Psoas muscle (tissue), 7 donors: ENCODE measurements at regions not wholly inside any gene's neighbourhood (a gene's known extent, or its start where the extent isn't known, plus 50 kb on each side); places are given as distances from the start of the nearest gene placed in this dataset.

Source experiments
- ATAC-seq, 4 donors: fragments of 200-7000 bp; cut with Tn5 transposase; one replicate each; pipeline ENCODE4 v1.9.1; 2020; ENCODE audit warnings: moderate library complexity in 3 of 4, mild to moderate bottlenecking in 2 of 4
- DNase-seq, 2 donors: peaks; one replicate each; pipeline ENCODE4 v3.0.0-alpha.2; 2020
- H3K27ac ChIP-seq: fragments of 200-600 bp; one replicate; pipeline ENCODE4 v1.8.0; 2022
- H3K27me3 ChIP-seq, 3 donors: fragments of 200-600 bp in 1 of 3; one replicate each; pipeline versions ENCODE4 v1.6.1 to v1.8.0; 2013 to 2022; ENCODE audit warnings: low read length in 2 of 3, mild to moderate bottlenecking in 2 of 3, moderate library complexity in 1 of 3; ENCODE audit not compliant: insufficient read depth in 3 of 3
- H3K36me3 ChIP-seq, 2 donors: fragments of 200-600 bp in 1 of 2; one replicate each; pipeline versions ENCODE4 v1.6.1 to v1.8.0; 2013 to 2022; ENCODE audit warnings: low read depth in 1 of 2, mild to moderate bottlenecking in 1 of 2, moderate library complexity in 1 of 2; ENCODE audit not compliant: insufficient read depth in 1 of 2
- H3K4me1 ChIP-seq: fragments of 200-600 bp; one replicate; pipeline ENCODE4 v1.8.0; 2022
- H3K4me3 ChIP-seq: fragments of 200-600 bp; one replicate; pipeline ENCODE4 v1.8.0; 2022; ENCODE audit warnings: mild to moderate bottlenecking
- H3K9me3 ChIP-seq: fragments of 200-600 bp; one replicate; pipeline ENCODE4 v1.8.0; 2022
- WGBS, 3 donors: extraction: QIAGEN DNeasy Blood & Tissue Kit; methylation state at CpG; one replicate each; pipeline versions ENCODE4 v1.1.6 to v1.1.7; 2013; 5-methylcytosine and 5-hydroxymethylcytosine counted together
- intact Hi-C, 2 donors: fragments of 100-400 bp; cut with DNase I; formaldehyde crosslinking; loops; one replicate each; pipeline versions ENCODE4 v1.11.0 to v1.14.2; 2022
- TF ChIP-seq, protein P1 (sequence below): fragments of 200-600 bp; IDR thresholded peaks from one replicate; pipeline ENCODE4 v1.8.0; 2022; ENCODE audit warnings: antibody characterized with exemption
- donor health status: healthy with polysubstance abuse.
- donor health status: DM: no; HTN: no; CAD: no; lungs with moderate emphysema.
- donor health status: Bipolar disorder and iron deficiency.
- donor health status: healthy.
- donor health status: DM: yes; HTN: yes; CAD: no.
- donor health status: DM: no; HTN: no; CAD: no.
- donor health status: DM: yes; HTN: yes; CAD: no.

DNA sequence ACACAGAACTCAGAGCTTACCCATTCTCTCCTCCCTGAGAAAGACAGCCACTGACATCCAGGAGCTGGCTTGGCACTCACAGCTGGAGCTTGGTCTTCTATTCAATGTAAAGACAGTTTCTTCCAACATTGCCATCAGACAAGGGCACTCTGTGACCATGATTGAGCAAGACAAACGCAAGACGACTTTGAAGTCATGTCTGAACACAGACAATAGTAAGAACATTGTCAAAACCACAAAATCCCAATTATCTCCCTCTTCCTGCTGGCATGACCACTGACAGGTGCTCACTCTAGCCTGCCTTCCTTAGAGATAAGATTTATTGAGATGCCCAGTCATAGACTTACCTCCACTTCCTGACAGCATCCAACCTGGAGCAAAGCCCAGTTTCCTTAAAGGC lies 328.0 kb downstream of the MSX2 start:
- 47 to 66% (median 65%) methylated on average over 2 of the region's 2 CpGs for WGBS, 3 donors
- H3K9me3 ChIP-seq, result no peaks in the 10 kb centered on the region
- no peaks in the 10 kb centered on the region for H3K36me3 ChIP-seq
- TF ChIP-seq, protein P1, sequence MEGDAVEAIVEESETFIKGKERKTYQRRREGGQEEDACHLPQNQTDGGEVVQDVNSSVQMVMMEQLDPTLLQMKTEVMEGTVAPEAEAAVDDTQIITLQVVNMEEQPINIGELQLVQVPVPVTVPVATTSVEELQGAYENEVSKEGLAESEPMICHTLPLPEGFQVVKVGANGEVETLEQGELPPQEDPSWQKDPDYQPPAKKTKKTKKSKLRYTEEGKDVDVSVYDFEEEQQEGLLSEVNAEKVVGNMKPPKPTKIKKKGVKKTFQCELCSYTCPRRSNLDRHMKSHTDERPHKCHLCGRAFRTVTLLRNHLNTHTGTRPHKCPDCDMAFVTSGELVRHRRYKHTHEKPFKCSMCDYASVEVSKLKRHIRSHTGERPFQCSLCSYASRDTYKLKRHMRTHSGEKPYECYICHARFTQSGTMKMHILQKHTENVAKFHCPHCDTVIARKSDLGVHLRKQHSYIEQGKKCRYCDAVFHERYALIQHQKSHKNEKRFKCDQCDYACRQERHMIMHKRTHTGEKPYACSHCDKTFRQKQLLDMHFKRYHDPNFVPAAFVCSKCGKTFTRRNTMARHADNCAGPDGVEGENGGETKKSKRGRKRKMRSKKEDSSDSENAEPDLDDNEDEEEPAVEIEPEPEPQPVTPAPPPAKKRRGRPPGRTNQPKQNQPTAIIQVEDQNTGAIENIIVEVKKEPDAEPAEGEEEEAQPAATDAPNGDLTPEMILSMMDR, result no peak
- ATAC-seq, result no peak
- no peak overlapping the region for H3K27ac ChIP-seq
- no peak overlapping the region for H3K4me3 ChIP-seq
- intact Hi-C loops, result no loop called here
- no peak for DNase-seq
- no peaks in the 10 kb centered on the region for H3K4me1 ChIP-seq
- no peaks in the 10 kb centered on the region for H3K27me3 ChIP-seq

DNA sequence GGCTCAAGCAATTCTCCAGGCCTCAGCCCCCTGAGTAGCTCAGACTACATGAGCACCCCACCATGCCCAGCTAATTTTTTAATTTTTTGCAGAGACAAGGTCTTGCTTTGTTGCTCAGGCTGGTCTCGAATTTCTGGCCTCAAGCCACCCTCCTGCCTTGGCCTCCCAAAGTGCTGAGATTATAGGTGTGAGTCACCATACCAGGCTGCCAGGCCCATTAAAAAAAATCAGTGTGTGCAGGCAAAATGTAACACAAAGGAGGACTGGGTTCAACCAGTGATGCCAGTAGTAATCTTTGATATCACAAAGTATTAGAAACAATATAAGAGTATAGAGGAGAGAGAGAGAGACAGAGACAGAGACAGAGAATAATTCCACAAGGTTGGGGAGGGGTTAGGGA lies 322.7 kb downstream of the MSX2 start:
- 19 to 38% (median 30%) methylated on average over 1 of the region's 1 CpG for WGBS, 3 donors
- Histone ChIP-seq H3K4me1 (no peaks in the 10 kb centered on the region), H3K27me3 (peaks cover 0 to 2% (median 0%) of the 10 kb centered on the region in 3 donors), H3K4me3 (no peak overlapping the region), H3K9me3 (no peaks in the 10 kb centered on the region), H3K27ac (no peak overlapping the region), H3K36me3 (no peaks in the 10 kb centered on the region)
- ATAC-seq (no peak), DNase-seq (no peak)
- TF ChIP-seq, protein P1, result no peak
- intact Hi-C loops, result no loop called here

DNA sequence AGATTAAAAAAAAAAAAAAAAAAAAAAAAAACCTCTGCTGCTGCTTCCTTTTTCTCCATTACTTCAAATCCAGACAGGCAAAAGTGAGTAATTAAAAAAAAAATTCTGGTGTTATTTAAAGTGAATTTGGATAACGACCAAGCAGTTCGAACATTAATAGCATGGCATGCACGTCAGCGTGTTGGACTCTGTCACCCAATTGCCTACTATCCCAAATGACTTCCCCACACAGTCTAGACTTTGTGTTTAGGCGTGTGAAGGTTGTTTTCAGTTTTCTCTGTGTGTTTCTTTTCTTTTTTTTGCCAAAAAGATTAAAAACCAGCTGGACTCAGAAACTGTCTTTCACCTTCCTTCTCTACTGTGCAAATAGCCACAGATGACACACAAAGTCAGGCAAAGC lies 321.4 kb downstream of the MSX2 start:
- H3K27me3 ChIP-seq, result peaks cover 0 to 2% (median 0%) of the 10 kb centered on the region in 3 donors
- H3K4me3 ChIP-seq, result no peak overlapping the region
- DNase-seq (no peak), ATAC-seq (no peak)
- H3K4me1 ChIP-seq, result no peaks in the 10 kb centered on the region
- H3K9me3 ChIP-seq, result no peaks in the 10 kb centered on the region
- TF ChIP-seq, protein P1, result no peak
- H3K27ac ChIP-seq, result no peak overlapping the region
- no peaks in the 10 kb centered on the region for H3K36me3 ChIP-seq
- WGBS, 3 donors, result 44 to 66% (median 47%) methylated on average over 5 of the region's 5 CpGs
- intact Hi-C loops, result no loop called here

DNA sequence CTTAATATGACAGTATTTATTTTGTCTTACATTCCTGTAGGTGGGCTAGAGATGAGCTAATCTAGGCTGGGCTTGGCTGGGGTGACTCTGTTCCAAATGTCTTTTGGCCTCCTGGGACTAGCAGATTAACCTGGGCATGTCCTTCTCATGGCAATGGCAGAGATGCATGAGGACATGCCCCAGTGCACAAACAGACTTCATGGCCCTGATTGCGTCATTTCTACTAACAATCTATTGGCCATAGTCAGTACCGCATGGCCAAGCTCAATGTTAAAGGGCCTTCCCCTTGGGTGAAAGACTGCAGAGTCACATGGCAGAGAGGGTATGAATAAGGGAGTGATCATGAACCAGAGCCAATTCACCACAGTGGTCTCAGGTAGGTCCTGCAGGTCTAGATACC lies 313.4 kb downstream of the MSX2 start:
- Histone ChIP-seq H3K27ac (no peak overlapping the region), H3K4me1 (no peaks in the 10 kb centered on the region), H3K9me3 (no peaks in the 10 kb centered on the region), H3K36me3 (no peaks in the 10 kb centered on the region), H3K4me3 (no peak overlapping the region), H3K27me3 (no peaks in the 10 kb centered on the region)
- 97 to 98% (median 97%) methylated on average over 2 of the region's 2 CpGs for WGBS, 3 donors
- intact Hi-C loops, result no loop called here
- ATAC-seq (no peak), DNase-seq (no peak)
- TF ChIP-seq, protein P1, result no peak

DNA sequence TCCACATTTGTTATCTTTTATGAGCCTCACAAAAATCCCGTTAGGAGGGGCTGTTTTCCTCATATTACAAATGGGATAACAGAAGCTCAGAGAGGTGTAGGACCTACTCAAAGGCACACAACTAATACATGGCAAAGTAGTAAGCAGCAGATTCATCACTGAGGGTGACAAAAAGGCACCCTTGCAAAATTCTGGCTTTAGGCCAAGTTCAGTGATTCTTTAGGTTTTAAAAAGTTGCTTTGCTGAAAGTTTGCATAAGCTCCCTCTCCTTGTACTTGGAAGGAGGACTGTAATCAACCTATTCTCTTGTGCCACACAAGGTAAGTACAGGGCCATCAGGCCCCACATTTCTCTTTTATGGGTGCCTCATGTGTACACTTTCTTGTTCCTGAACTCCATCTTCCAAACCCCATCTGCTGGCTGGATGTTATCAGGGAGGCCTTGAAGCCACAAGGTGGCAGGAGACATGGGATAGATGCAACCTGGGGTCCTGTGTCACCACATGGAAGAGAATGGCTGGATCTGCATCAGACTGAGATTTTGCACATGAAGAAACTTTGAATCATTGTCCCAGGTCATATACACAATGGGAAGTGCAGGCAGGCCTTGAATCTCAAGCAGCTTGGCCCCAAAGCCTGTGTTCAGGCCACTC lies 311.6 kb downstream of the MSX2 start:
- no peak overlapping the region for H3K4me3 ChIP-seq
- 37 to 40% (median 37%) methylated on average over 1 of the region's 1 CpG for WGBS, 3 donors
- intact Hi-C loops, result no loop called here
- DNase-seq, result no peak
- TF ChIP-seq, protein P1, result no peak
- no peaks in the 10 kb centered on the region for H3K4me1 ChIP-seq
- H3K9me3 ChIP-seq, result no peaks in the 10 kb centered on the region
- no peaks in the 10 kb centered on the region for H3K27me3 ChIP-seq
- no peaks in the 10 kb centered on the region for H3K36me3 ChIP-seq
- no peak for ATAC-seq
- H3K27ac ChIP-seq, result no peak overlapping the region
